Urinary bladder (tissue), 3 donors: ENCODE measurements at regions not wholly inside any gene's neighbourhood (a gene's known extent, or its start where the extent isn't known, plus 50 kb on each side); places are given as distances from the start of the nearest gene placed in this dataset.

Experiments used
- DNase-seq: peaks from one replicate; pipeline ENCODE4 v3.0.0-alpha.2; 2015; ENCODE audit errors: extremely low spot score
- H3K27ac ChIP-seq: one replicate; pipeline ENCODE4 v1.5.1; 2013; ENCODE audit warnings: low read depth, mild to moderate bottlenecking, moderate library complexity
- H3K36me3 ChIP-seq: one replicate; pipeline ENCODE4 v1.6.1; 2013; ENCODE audit warnings: mild to moderate bottlenecking, moderate library complexity; ENCODE audit not compliant: insufficient read depth
- H3K4me1 ChIP-seq: one replicate; pipeline ENCODE4 v1.6.1; 2013; ENCODE audit warnings: mild to moderate bottlenecking, moderate library complexity; ENCODE audit not compliant: insufficient read depth
- H3K4me3 ChIP-seq: one replicate; pipeline ENCODE4 v1.5.1; 2013; ENCODE audit warnings: low read depth, low read length
- WGBS: extraction: QIAGEN DNeasy Blood & Tissue Kit; methylation state at CpG from one replicate; pipeline ENCODE4 v1.1.7; 2013; 5-methylcytosine and 5-hydroxymethylcytosine counted together
- donor health status: healthy with polysubstance abuse.
- donor health status: healthy.

GRCh38 chr6:105460860-105461259 lies 58.0 kb upstream of the PREP start:
- Histone ChIP-seq H3K36me3 (no peaks in the 10 kb centered on the region), H3K4me3 (no peak overlapping the region), H3K27ac (no peak overlapping the region), H3K4me1 (no peaks in the 10 kb centered on the region)
- no peak for DNase-seq
- 95% methylated on average over 4 of the region's 4 CpGs for WGBS

- Histone ChIP-seq H3K4me1 (no peaks in the 10 kb centered on the region), H3K36me3 (no peaks in the 10 kb centered on the region), H3K27ac (no peak overlapping the region), H3K4me3 (no peak overlapping the region)
- WGBS, result 79% methylated on average over 1 of the region's 1 CpG
- DNase-seq, result no peak
These were observed 57.0 kb upstream of the PREP start for GRCh38 chr6:105459864-105460263.

GRCh38 chr6:105459049-105459448 lies 56.2 kb upstream of the PREP start:
- no peak for DNase-seq
- H3K4me3 ChIP-seq, result no peak overlapping the region
- no peak overlapping the region for H3K27ac ChIP-seq
- H3K36me3 ChIP-seq, result no peaks in the 10 kb centered on the region
- H3K4me1 ChIP-seq, result no peaks in the 10 kb centered on the region
- WGBS, result 81% methylated on average over 9 of the region's 9 CpGs

- no peak for DNase-seq
- Histone ChIP-seq H3K4me1 (no peaks in the 10 kb centered on the region), H3K27ac (no peak overlapping the region), H3K36me3 (no peaks in the 10 kb centered on the region), H3K4me3 (no peak overlapping the region)
- WGBS, result 91% methylated on average over 1 of the region's 1 CpG
These were observed 55.7 kb upstream of the PREP start for GRCh38 chr6:105458551-105458950.

- DNase-seq, result no peak
- H3K4me3 ChIP-seq, result no peak overlapping the region
- no peak overlapping the region for H3K27ac ChIP-seq
- H3K36me3 ChIP-seq, result no peaks in the 10 kb centered on the region
- H3K4me1 ChIP-seq, result no peaks in the 10 kb centered on the region
These were observed 55.2 kb upstream of the PREP start for GRCh38 chr6:105458084-105458483.

- Histone ChIP-seq H3K27ac (no peak overlapping the region), H3K4me1 (no peaks in the 10 kb centered on the region), H3K4me3 (no peak overlapping the region), H3K36me3 (no peaks in the 10 kb centered on the region)
- no peak for DNase-seq
- WGBS, result 38% methylated on average over 1 of the region's 1 CpG
These were observed 51.1 kb upstream of the PREP start for GRCh38 chr6:105453968-105454367.

- DNase-seq, result no peak
- no peak overlapping the region for H3K4me3 ChIP-seq
- no peaks in the 10 kb centered on the region for H3K4me1 ChIP-seq
- WGBS, result 59% methylated on average over 8 of the region's 8 CpGs
- no peak overlapping the region for H3K27ac ChIP-seq
- no peaks in the 10 kb centered on the region for H3K36me3 ChIP-seq
These were observed 50.3 kb upstream of the PREP start for GRCh38 chr6:105452924-105453756.
